ENCODE measurements at regions not wholly inside any gene's neighbourhood (a gene's known extent, or its start where the extent isn't known, plus 50 kb on each side); places are given as distances from the start of the nearest gene placed in this dataset.

DNA sequence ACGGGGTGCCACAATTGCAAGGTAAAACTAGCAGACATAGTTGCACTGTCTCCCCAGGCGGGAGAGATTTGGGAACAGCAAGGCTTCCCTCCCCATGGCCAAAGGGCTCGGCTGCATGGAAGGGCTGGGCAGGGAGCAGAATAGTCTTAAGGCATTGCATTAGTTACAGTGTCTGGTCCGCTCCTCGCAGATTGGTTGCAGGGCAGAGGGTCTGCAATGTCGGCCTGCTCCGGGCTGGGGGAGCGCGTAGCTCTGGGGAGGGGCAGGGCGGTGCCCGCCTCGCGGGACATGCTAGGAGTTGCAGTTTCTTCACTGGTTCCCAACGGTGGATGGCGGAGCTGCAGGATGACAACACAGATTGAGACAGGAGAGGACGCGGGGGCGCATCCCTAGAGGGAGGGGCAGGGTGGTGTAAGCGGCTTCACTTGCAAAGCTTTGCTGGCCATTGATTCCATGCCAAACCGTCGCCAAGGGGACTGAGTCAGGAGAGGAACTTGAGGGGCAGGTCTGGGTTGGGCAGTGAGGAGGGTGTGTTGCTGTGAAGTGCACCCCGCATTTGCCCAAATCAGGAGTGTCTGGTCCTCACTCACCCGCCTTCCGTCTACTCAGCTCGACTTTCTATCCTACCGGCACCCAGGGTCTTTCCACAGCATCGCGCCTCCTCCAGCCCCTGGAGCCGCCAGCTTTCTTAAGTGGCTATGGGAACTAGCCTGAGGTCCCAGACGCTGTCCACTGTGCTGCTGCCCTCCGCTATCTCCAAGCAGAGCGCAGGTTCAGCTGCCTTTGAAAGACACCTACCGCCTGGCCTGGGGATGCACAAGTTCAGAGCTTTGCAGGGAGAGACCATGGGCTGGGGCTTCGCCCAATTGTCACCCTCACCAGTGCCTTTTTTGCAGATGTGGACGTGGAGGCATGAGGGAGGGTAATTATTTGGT lies 1748.9 kb downstream of the TP53TG3F start:
- H3K4me2 ChIP-seq (ENCODE audit: low read length), result no peak overlapping the region
- ATAC-seq, result no peak
- no TSS peak for BruUV-seq (replicated peaks)

DNA sequence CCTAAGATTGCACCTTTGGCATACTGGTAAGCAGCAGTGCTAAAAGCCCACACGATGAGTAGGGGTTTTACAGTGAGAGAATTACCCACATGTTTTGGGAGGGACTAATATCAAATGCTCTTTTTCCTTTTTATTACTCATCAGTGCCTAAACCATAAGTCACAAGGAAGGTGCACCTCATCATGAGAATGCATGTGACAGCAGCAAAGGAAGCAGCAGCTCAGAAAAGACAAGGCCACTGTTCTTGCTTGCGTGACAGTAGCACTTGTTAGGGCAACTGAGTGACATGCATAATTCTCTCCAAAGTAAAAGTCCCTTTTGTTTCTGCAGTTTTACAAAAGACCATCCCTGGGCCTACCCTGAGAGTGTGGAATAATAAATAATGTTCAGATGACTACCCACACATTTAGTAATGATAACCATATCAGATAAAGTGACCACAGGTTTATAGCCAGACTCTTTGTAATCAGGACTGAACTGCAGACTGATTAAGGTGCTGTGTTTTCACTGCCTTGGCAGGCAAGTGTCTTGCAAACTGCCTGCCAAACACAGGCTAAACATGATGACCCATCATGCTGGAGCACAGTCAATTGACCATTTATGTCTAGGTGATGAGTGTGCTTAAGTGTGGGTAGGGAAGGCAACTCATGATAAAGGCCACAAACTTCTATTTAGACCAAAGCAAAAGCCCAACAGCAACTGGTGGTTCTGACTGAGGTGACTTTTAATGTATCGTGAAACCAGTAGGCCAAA lies 1751.4 kb downstream of the TP53TG3F start:
- DNase-seq (no peak), ATAC-seq (no peak)
- Histone ChIP-seq H3K9me3 (ENCODE audit: low read length) (no peaks in the 10 kb centered on the region), H4K20me1 (ENCODE audit: low read length) (no peaks in the 10 kb centered on the region), H3K27me3 (ENCODE audit: low read length) (no peaks in the 10 kb centered on the region), H3K9me2 (replicated peaks; ENCODE audit: low read length) (no peaks in the 10 kb centered on the region), H3K4me2 (ENCODE audit: low read length) (no peak overlapping the region), H3K27ac (ENCODE audit: low read length) (no peak overlapping the region), H3K4me3 (ENCODE audit: low read length) (no peak overlapping the region), H3K79me2 (ENCODE audit: low read length) (no peaks in the 10 kb centered on the region), H3K36me3 (ENCODE audit: low read depth, low read length) (no peaks in the 10 kb centered on the region), H3K9ac (ENCODE audit: low read length) (no peak overlapping the region), H2AFZ (ENCODE audit: low read length) (no peak overlapping the region), H3K4me1 (ENCODE audit: insufficient read depth, low read length) (no peaks in the 10 kb centered on the region), H3F3A (ENCODE audit: low read length, unreplicated experiment) (no peaks in the 10 kb centered on the region)
- BruUV-seq (replicated peaks), result no TSS peak
- ChIA-PET POLR2A (ENCODE audit: unreplicated experiment) (no interaction called here), CTCF (no interaction called here)
- no peak for TF ChIP-seq EZH2 (IDR thresholded peaks at IDR 0.05; ENCODE audit: low read length, unreplicated experiment)
- no peak for TF ChIP-seq EZH2phosphoT487 (IDR thresholded peaks at IDR 0.05; ENCODE audit: borderline replicate concordance, low read length)
- TF ChIP-seq, protein P1, sequence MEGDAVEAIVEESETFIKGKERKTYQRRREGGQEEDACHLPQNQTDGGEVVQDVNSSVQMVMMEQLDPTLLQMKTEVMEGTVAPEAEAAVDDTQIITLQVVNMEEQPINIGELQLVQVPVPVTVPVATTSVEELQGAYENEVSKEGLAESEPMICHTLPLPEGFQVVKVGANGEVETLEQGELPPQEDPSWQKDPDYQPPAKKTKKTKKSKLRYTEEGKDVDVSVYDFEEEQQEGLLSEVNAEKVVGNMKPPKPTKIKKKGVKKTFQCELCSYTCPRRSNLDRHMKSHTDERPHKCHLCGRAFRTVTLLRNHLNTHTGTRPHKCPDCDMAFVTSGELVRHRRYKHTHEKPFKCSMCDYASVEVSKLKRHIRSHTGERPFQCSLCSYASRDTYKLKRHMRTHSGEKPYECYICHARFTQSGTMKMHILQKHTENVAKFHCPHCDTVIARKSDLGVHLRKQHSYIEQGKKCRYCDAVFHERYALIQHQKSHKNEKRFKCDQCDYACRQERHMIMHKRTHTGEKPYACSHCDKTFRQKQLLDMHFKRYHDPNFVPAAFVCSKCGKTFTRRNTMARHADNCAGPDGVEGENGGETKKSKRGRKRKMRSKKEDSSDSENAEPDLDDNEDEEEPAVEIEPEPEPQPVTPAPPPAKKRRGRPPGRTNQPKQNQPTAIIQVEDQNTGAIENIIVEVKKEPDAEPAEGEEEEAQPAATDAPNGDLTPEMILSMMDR (conservative IDR thresholded peaks at IDR 0.05; ENCODE audit: low read depth, low read length), result no peak
- intact Hi-C loops (cut with micrococcal nuclease), result no loop called here

More for the DNA sequence above, 1748.9 kb downstream of the TP53TG3F start:
- no peaks in the 10 kb centered on the region for H3K9me3 ChIP-seq (ENCODE audit: low read length)
- H4K20me1 ChIP-seq (ENCODE audit: low read length), result no peaks in the 10 kb centered on the region
- POLR2A ChIA-PET (ENCODE audit: unreplicated experiment), result no interaction called here
- no peak overlapping the region for H2AFZ ChIP-seq (ENCODE audit: low read length)
- no peaks in the 10 kb centered on the region for H3F3A ChIP-seq (ENCODE audit: low read length, unreplicated experiment)
- CTCF ChIA-PET, result no interaction called here
- intact Hi-C loops (cut with micrococcal nuclease), result no loop called here
- no peak overlapping the region for H3K27ac ChIP-seq (ENCODE audit: low read length)
- H3K4me1 ChIP-seq (ENCODE audit: insufficient read depth, low read length), result no peaks in the 10 kb centered on the region
- H3K79me2 ChIP-seq (ENCODE audit: low read length), result no peaks in the 10 kb centered on the region
- H3K4me3 ChIP-seq (ENCODE audit: low read length), result no peak overlapping the region
- H3K27me3 ChIP-seq (ENCODE audit: low read length), result no peaks in the 10 kb centered on the region
- H3K9ac ChIP-seq (ENCODE audit: low read length), result no peak overlapping the region
- no peak for TF ChIP-seq EZH2phosphoT487 (IDR thresholded peaks at IDR 0.05; ENCODE audit: borderline replicate concordance, low read length)
- TF ChIP-seq, protein P1 (conservative IDR thresholded peaks at IDR 0.05; ENCODE audit: low read depth, low read length), result no peak
- no peak for TF ChIP-seq EZH2 (IDR thresholded peaks at IDR 0.05; ENCODE audit: low read length, unreplicated experiment)
- no peak for DNase-seq
- no peaks in the 10 kb centered on the region for H3K36me3 ChIP-seq (ENCODE audit: low read depth, low read length)
- H3K9me2 ChIP-seq (replicated peaks; ENCODE audit: low read length), result no peaks in the 10 kb centered on the region

Measured in PC-3 (cell line).